Nephron progenitor cell (in vitro differentiated cells): ENCODE measurements at regions not wholly inside any gene's neighbourhood (a gene's known extent, or its start where the extent isn't known, plus 50 kb on each side); places are given as distances from the start of the nearest gene placed in this dataset.

ENCODE experiments used
- DNase-seq: peaks from one replicate; pipeline ENCODE4 v3.0.0; 2021
- H3K27ac Mint-ChIP-seq: 2 replicates; pipeline ENCODE4 v1.8.0; 2021; ENCODE audit warnings: mild to moderate bottlenecking, moderate library complexity, mixed read lengths
- H3K27me3 Mint-ChIP-seq: 2 replicates; pipeline ENCODE4 v1.8.0; 2021; ENCODE audit warnings: mild to moderate bottlenecking, low read depth, mixed read lengths; ENCODE audit not compliant: poor library complexity
- H3K36me3 Mint-ChIP-seq: 2 replicates; pipeline ENCODE4 v1.8.0; 2021; ENCODE audit warnings: low read depth, mixed read lengths
- H3K4me1 Mint-ChIP-seq: 2 replicates; pipeline ENCODE4 v1.8.0; 2021; ENCODE audit warnings: mixed read lengths
- H3K4me3 Mint-ChIP-seq: 2 replicates; pipeline ENCODE4 v1.8.0; 2021; ENCODE audit warnings: mild to moderate bottlenecking, moderate library complexity, mixed read lengths
- H3K9me3 Mint-ChIP-seq: 2 replicates; pipeline ENCODE4 v1.8.0; 2021; ENCODE audit warnings: mild to moderate bottlenecking, moderate library complexity, mixed read lengths
- TF ChIP-seq, protein P1 (sequence below): fragments of 200-600 bp; sonication (generic); IDR thresholded peaks from 2 replicates; pipeline ENCODE4 v1.5.0; 2021; ENCODE audit warnings: antibody characterized with exemption

DNA sequence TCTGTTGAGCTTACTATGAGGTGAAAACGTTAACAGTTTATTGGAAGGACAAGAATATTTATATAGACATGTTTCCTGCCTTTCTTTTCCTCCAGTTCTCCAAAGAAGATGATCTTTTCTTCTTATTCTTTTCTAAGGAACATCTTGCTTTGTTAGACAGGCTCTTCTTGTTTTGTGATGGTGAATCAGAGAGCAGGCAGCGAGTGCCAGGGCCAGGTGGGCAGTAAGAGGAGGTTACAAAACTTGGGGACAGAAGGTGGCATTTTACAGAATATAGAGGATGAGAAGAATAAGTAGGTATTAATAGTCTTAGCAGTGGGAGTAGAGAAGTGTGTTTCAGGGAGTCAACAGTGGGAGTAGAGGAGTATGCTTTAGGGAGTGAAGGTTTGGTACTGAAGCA lies 223.6 kb downstream of the ARL4A start:
- Mint-ChIP-seq H3K27me3 (no peaks in the 10 kb centered on the region), H3K4me3 (no peak overlapping the region), H3K36me3 (no peaks in the 10 kb centered on the region), H3K27ac (no peak overlapping the region), H3K9me3 (no peaks in the 10 kb centered on the region), H3K4me1 (no peaks in the 10 kb centered on the region)
- DNase-seq: no peak
- TF ChIP-seq, protein P1, sequence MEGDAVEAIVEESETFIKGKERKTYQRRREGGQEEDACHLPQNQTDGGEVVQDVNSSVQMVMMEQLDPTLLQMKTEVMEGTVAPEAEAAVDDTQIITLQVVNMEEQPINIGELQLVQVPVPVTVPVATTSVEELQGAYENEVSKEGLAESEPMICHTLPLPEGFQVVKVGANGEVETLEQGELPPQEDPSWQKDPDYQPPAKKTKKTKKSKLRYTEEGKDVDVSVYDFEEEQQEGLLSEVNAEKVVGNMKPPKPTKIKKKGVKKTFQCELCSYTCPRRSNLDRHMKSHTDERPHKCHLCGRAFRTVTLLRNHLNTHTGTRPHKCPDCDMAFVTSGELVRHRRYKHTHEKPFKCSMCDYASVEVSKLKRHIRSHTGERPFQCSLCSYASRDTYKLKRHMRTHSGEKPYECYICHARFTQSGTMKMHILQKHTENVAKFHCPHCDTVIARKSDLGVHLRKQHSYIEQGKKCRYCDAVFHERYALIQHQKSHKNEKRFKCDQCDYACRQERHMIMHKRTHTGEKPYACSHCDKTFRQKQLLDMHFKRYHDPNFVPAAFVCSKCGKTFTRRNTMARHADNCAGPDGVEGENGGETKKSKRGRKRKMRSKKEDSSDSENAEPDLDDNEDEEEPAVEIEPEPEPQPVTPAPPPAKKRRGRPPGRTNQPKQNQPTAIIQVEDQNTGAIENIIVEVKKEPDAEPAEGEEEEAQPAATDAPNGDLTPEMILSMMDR: no peak

DNA sequence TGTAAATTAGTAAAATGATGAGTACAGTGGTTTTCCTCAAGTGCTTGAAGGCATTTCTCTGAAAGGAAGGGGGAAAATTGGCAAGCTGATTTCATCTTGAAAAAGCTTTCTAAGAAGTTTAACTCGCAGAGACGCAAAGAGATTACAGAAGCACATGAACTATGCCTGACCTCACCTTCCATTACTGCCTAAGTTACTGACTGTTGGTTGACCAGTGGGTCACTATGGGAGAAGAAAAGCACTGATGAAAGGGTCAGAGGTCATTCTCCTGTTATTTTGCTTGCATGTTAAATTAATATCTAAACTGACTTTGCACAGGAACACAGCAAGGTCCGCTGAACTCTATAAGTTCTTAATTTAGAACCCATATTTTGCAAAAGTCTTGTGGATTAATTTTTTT lies 225.6 kb downstream of the ARL4A start:
- TF ChIP-seq, protein P1: no peak
- DNase-seq: no peak
- Mint-ChIP-seq H3K4me1 (no peaks in the 10 kb centered on the region), H3K4me3 (no peak overlapping the region), H3K9me3 (peaks cover 8% of the 10 kb centered on the region), H3K36me3 (no peaks in the 10 kb centered on the region), H3K27me3 (no peaks in the 10 kb centered on the region), H3K27ac (no peak overlapping the region)

DNA sequence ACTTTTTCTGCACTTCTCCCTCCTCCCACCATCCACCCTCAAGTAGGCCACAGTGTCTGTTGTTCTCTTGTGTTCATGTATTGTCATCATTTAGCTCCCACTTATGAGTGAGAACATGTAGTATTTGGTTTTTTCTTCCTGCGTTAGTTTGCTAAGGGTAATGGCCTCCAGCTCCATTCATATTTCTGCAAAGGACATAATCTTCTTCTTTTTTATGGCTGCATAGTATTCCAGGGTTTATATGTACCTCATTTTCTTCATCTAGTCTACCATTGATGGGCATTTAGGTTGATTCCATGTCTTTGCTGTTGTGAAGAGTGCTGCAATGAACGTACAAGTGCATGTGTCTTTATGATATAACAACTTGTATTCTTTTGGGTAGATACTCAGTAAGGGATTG lies 230.4 kb downstream of the ARL4A start:
- TF ChIP-seq, protein P1: no peak
- Mint-ChIP-seq H3K4me3 (no peak overlapping the region), H3K27me3 (no peaks in the 10 kb centered on the region), H3K9me3 (peaks cover 8% of the 10 kb centered on the region), H3K4me1 (peaks cover 6% of the 10 kb centered on the region), H3K36me3 (no peaks in the 10 kb centered on the region), H3K27ac (no peak overlapping the region)
- no peak for DNase-seq

DNA sequence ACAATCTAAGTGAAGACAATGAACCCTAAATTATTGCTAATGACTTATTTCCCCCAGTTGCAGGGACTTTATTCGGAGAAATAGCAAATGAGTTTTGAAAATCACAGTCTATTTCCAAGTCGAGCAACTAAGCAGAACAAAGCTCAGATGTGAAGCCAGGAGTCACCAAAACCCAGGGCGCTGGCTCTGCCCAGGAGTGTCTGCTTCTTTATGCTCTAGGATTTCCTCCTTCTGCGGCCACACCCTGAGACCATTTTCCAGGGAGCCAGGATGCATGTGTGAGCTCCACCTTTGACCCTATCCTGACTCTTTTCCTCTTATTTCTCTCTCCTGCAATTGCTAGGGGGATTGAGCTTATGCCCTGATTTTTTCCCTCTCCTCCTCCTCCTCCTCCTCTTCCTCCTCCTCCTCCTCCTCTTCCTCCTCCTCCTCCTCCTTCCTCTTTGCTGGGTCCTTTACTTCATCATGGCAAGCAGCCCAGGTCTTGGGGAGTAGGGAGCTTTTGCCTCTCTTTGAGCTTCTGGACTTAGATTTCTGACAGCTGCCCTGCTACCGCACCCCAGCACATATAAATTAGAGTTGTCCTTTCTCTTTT lies 234.4 kb downstream of the ARL4A start:
- no peak for DNase-seq
- H3K4me1 Mint-ChIP-seq: peaks cover 6% of the 10 kb centered on the region
- no peaks in the 10 kb centered on the region for H3K36me3 Mint-ChIP-seq
- H3K4me3 Mint-ChIP-seq: no peak overlapping the region
- H3K9me3 Mint-ChIP-seq: peaks cover 6% of the 10 kb centered on the region
- TF ChIP-seq, protein P1: no peak
- no peaks in the 10 kb centered on the region for H3K27me3 Mint-ChIP-seq
- H3K27ac Mint-ChIP-seq: no peak overlapping the region

DNA sequence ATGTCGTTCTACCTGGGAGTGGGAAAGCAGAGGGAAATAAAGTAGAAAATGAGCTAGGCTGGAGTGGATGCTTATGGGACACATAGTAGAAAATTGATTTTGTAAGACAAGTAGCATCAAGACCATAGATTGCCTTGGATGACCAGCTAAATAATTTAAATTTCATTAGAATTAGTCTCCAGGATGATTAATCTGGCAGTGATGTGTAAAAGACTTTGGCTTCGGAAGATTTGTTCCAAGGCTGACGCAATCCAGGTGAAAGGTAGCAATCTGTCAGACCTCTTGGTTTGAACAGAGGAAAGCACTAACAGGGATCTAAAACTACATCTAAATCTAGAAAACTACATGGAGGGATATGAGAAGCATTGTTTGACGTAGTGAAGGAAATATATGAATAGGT lies 236.5 kb downstream of the ARL4A start:
- DNase-seq: no peak

DNA sequence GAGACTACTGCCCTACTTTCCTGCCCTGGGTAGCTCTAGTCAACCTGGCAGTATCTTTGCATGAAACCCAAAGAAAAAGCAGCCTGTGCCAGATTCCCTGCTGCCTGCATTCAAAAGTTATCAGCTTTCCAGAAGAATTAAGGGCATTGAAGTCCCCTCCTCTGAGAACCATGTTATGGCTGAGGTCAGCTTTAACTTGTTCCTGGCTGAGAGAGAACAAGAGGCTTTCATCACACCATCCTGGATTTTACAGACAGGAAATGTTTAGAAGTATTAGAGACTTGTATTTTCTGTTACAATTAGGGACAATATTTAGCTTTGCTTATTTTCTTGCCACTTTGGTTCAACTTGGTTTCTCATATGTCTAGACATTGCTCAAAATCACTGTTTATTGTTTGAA lies 238.8 kb downstream of the ARL4A start:
- DNase-seq: no peak
- Mint-ChIP-seq H3K27me3 (no peaks in the 10 kb centered on the region), H3K9me3 (no peaks in the 10 kb centered on the region), H3K27ac (no peak overlapping the region), H3K36me3 (no peaks in the 10 kb centered on the region), H3K4me1 (peaks cover 17% of the 10 kb centered on the region), H3K4me3 (no peak overlapping the region)
- TF ChIP-seq, protein P1: no peak

More for the DNA sequence above, 236.5 kb downstream of the ARL4A start:
- TF ChIP-seq, protein P1: no peak
- no peaks in the 10 kb centered on the region for H3K27me3 Mint-ChIP-seq
- H3K36me3 Mint-ChIP-seq: no peaks in the 10 kb centered on the region
- H3K9me3 Mint-ChIP-seq: no peaks in the 10 kb centered on the region
- peaks cover 17% of the 10 kb centered on the region for H3K4me1 Mint-ChIP-seq
- H3K4me3 Mint-ChIP-seq: no peak overlapping the region
- H3K27ac Mint-ChIP-seq: no peak overlapping the region
